GM23338 (cell line): ENCODE measurements at regions not wholly inside any gene's neighbourhood (a gene's known extent, or its start where the extent isn't known, plus 50 kb on each side); places are given as distances from the start of the nearest gene placed in this dataset.

Source experiments
- ATAC-seq: fragments of 200-7000 bp; cut with Tn5 transposase; 3 replicates; pipeline ENCODE4 v1.9.1; 2020
- DNase-seq: peaks from one replicate; pipeline ENCODE4 v3.0.0-alpha.2; 2015; ENCODE audit warnings: low spot score
- H2AFZ ChIP-seq: fragments of 200-600 bp; sonication (generic); 2 replicates; pipeline ENCODE4 v1.8.0; 2016; ENCODE audit warnings: antibody characterized with exemption, mild to moderate bottlenecking, moderate library complexity
- H3F3A ChIP-seq: fragments of 200-600 bp; sonication (generic); replicated peaks from 2 replicates; pipeline ENCODE4 v1.8.0; 2017; ENCODE audit warnings: antibody characterized with exemption, mixed run types, low read depth
- H3K27ac ChIP-seq: fragments of 200-600 bp; sonication (generic); 2 replicates; pipeline ENCODE4 v1.6.1; 2016; ENCODE audit warnings: low read depth
- H3K27me3 ChIP-seq: fragments of 200-600 bp; sonication (generic); 2 replicates; pipeline ENCODE4 v1.8.0; 2016; ENCODE audit warnings: mild to moderate bottlenecking, mixed run types, moderate library complexity; ENCODE audit not compliant: insufficient read depth
- H3K36me3 ChIP-seq: fragments of 200-600 bp; sonication (generic); 2 replicates; pipeline ENCODE4 v1.8.0; 2016; ENCODE audit warnings: mild to moderate bottlenecking; ENCODE audit not compliant: insufficient read depth
- H3K4me1 ChIP-seq: fragments of 200-600 bp; sonication (generic); 2 replicates; pipeline ENCODE4 v1.8.0; 2016; ENCODE audit warnings: mild to moderate bottlenecking, moderate library complexity; ENCODE audit not compliant: insufficient read depth
- H3K4me2 ChIP-seq: fragments of 200-600 bp; sonication (generic); 2 replicates; pipeline ENCODE4 v1.7.1; 2017; ENCODE audit warnings: mixed run types
- H3K4me3 ChIP-seq: fragments of 200-600 bp; sonication (generic); 2 replicates; pipeline ENCODE4 v1.6.1; 2016; ENCODE audit warnings: mixed run types
- H3K79me2 ChIP-seq: fragments of 200-600 bp; sonication (generic); replicated peaks from 2 replicates; pipeline ENCODE4 v1.8.0; 2017; ENCODE audit warnings: mild to moderate bottlenecking; ENCODE audit not compliant: insufficient read depth
- H3K9me2 ChIP-seq: fragments of 200-600 bp; sonication (generic); 2 replicates; pipeline ENCODE4 v1.8.0; 2017; ENCODE audit not compliant: insufficient read depth
- H4K20me1 ChIP-seq: fragments of 200-600 bp; sonication (generic); replicated peaks from 2 replicates; pipeline ENCODE4 v1.8.0; 2017; ENCODE audit warnings: mild to moderate bottlenecking; ENCODE audit not compliant: insufficient read depth
- H3K27ac Mint-ChIP-seq: 2 replicates; pipeline ENCODE4 v1.8.0; 2020; ENCODE audit warnings: inconsistent platforms, mild to moderate bottlenecking, moderate library complexity, mixed read lengths
- H3K27me3 Mint-ChIP-seq: 3 replicates; pipeline ENCODE4 v1.8.0; 2022; ENCODE audit warnings: low read depth, mild to moderate bottlenecking, moderate library complexity, mixed read lengths, inconsistent platforms; ENCODE audit not compliant: insufficient read depth, poor library complexity
- H3K36me3 Mint-ChIP-seq: 3 replicates; pipeline ENCODE4 v1.8.0; 2021; ENCODE audit warnings: low read depth, mild to moderate bottlenecking, inconsistent platforms, moderate library complexity, mixed read lengths
- H3K4me1 Mint-ChIP-seq: 3 replicates; pipeline ENCODE4 v1.8.0; 2020; ENCODE audit warnings: mild to moderate bottlenecking, inconsistent platforms, mixed read lengths
- H3K4me3 Mint-ChIP-seq: 3 replicates; pipeline ENCODE4 v1.8.0; 2021; ENCODE audit warnings: moderate library complexity, mild to moderate bottlenecking, inconsistent platforms, mixed read lengths
- H3K9me3 Mint-ChIP-seq: 3 replicates; pipeline ENCODE4 v1.8.0; 2020; ENCODE audit warnings: moderate library complexity, mild to moderate bottlenecking, inconsistent platforms, mixed read lengths
- CREB1 ChIP-seq: fragments of 250-450 bp; sonication (Bioruptor Pico); IDR thresholded peaks from 2 replicates; pipeline ENCODE4 v1.5.0; 2020; ENCODE audit warnings: low read depth, mild to moderate bottlenecking, moderate library complexity
- CTCF ChIP-seq, 2 experiments: fragments of 200-600 bp in 1 of 2; sonication (generic) in 1 of 2; conservative IDR thresholded peaks; 2 replicates each; pipeline versions ENCODE4 v1.5.1 to v1.6.1; 2016 to 2017; ENCODE audit warnings: antibody characterized with exemption in 2 of 2, low read depth in 2 of 2, mild to moderate bottlenecking in 2 of 2, moderate library complexity in 1 of 2
- ETS1 ChIP-seq: IDR thresholded peaks from 2 replicates; pipeline ENCODE4 v1.6.1; 2016; ENCODE audit warnings: antibody characterized with exemption
- EZH2 ChIP-seq: fragments of 200-600 bp; sonication (generic); IDR thresholded peaks from one replicate; pipeline ENCODE4 v1.8.0; 2017; ENCODE audit warnings: antibody characterized with exemption, mild to moderate bottlenecking, low read depth; ENCODE audit not compliant: unreplicated experiment
- EZH2phosphoT487 ChIP-seq: fragments of 200-600 bp; sonication (generic); IDR thresholded peaks from one replicate; pipeline ENCODE4 v1.8.1; 2018; ENCODE audit warnings: antibody characterized with exemption; ENCODE audit not compliant: unreplicated experiment
- JUNB ChIP-seq: IDR thresholded peaks from one replicate; pipeline ENCODE4 v1.6.1; 2016; ENCODE audit warnings: antibody characterized with exemption; ENCODE audit not compliant: unreplicated experiment
- NANOG ChIP-seq: IDR thresholded peaks from 2 replicates; pipeline ENCODE4 v1.6.1; 2016; ENCODE audit warnings: antibody characterized with exemption, borderline replicate concordance
- POLR2AphosphoS5 ChIP-seq: IDR thresholded peaks from 2 replicates; pipeline ENCODE4 v1.6.1; 2016; ENCODE audit warnings: antibody characterized with exemption, low read depth
- REST ChIP-seq: IDR thresholded peaks from one replicate; pipeline ENCODE4 v1.6.1; 2018; ENCODE audit warnings: antibody characterized with exemption; ENCODE audit not compliant: unreplicated experiment
- STAT1 ChIP-seq: IDR thresholded peaks from one replicate; pipeline ENCODE4 v1.6.1; 2016; ENCODE audit warnings: antibody characterized with exemption; ENCODE audit not compliant: unreplicated experiment
- ZNF114 ChIP-seq: fragments of 250-450 bp; sonication (Bioruptor Pico); IDR thresholded peaks from 2 replicates; pipeline ENCODE4 v1.5.0; 2020; ENCODE audit warnings: mild to moderate bottlenecking, moderate library complexity
- ZNF331 ChIP-seq: fragments of 250-450 bp; sonication (Bioruptor Pico); IDR thresholded peaks from 2 replicates; pipeline ENCODE4 v1.5.0; 2020; ENCODE audit warnings: low read depth, mild to moderate bottlenecking, moderate library complexity
- ZNF462 ChIP-seq: fragments of 250-450 bp; sonication (Bioruptor Pico); IDR thresholded peaks from 2 replicates; pipeline ENCODE4 v1.5.0; 2020; ENCODE audit warnings: mild to moderate bottlenecking, moderate library complexity

- TF ChIP-seq ZNF462 (CRISPR knock-in tag) = no peak
Observed at GRCh38 chr5:56330167-56330566, 97.0 kb upstream of the ANKRD55 start (continued).

GRCh38 chr5:56329652-56330051 is 96.5 kb upstream of the ANKRD55 start:
- Histone ChIP-seq H3K27ac (no peak overlapping the region), H3K4me3 (no peak overlapping the region), H3K9me2 (no peaks in the 10 kb centered on the region), H2AFZ (no peak overlapping the region), H3F3A (no peaks in the 10 kb centered on the region), H3K79me2 (no peaks in the 10 kb centered on the region), H3K27me3 (no peaks in the 10 kb centered on the region), H3K4me1 (peaks cover 11% of the 10 kb centered on the region), H3K4me2 (peak overlapping the region; percentile 13; the same call in 1 of the 2 replicates), H3K36me3 (no peaks in the 10 kb centered on the region), H4K20me1 (no peaks in the 10 kb centered on the region)
- Mint-ChIP-seq H3K27me3 (peaks cover 5% of the 10 kb centered on the region), H3K36me3 (peaks cover 10% of the 10 kb centered on the region), H3K4me1 (peaks cover 19% of the 10 kb centered on the region), H3K4me3 (no peak overlapping the region), H3K9me3 (peaks cover 14% of the 10 kb centered on the region), H3K27ac (no peak overlapping the region)
- ATAC-seq = no peak
- no peak for DNase-seq
- no peak for TF ChIP-seq POLR2AphosphoS5
- no peak for TF ChIP-seq EZH2
- TF ChIP-seq ZNF114 (CRISPR knock-in tag) = no peak
- no peak for TF ChIP-seq REST
- no peak for TF ChIP-seq ZNF331 (CRISPR knock-in tag)
- no peak for TF ChIP-seq CREB1
- TF ChIP-seq CTCF (conservative IDR thresholded peaks at IDR 0.05; ENCODE audit: low read depth in 2 of 2) = no peak
- no peak for TF ChIP-seq EZH2phosphoT487
- no peak for TF ChIP-seq STAT1
- no peak for TF ChIP-seq JUNB
- no peak for TF ChIP-seq NANOG
- no peak for TF ChIP-seq ETS1
